Neural progenitor cell (in vitro differentiated cells): ENCODE measurements at regions not wholly inside any gene's neighbourhood (a gene's known extent, or its start where the extent isn't known, plus 50 kb on each side); places are given as distances from the start of the nearest gene placed in this dataset.

ENCODE experiments used
- EZH2 ChIP-seq: fragments of 200-600 bp; sonication (generic); IDR thresholded peaks from 2 replicates; pipeline ENCODE4 v1.6.1; 2017; ENCODE audit warnings: antibody characterized with exemption, mild to moderate bottlenecking, moderate library complexity
- EZH2phosphoT487 ChIP-seq: fragments of 200-600 bp; sonication (generic); IDR thresholded peaks from 2 replicates; pipeline ENCODE4 v1.6.1; 2017; ENCODE audit warnings: antibody characterized with exemption
- TF ChIP-seq, protein P1 (sequence below): fragments of 200-600 bp; sonication (generic); IDR thresholded peaks from 2 replicates; pipeline ENCODE4 v1.5.1; 2017; ENCODE audit warnings: antibody characterized with exemption, mild to moderate bottlenecking

DNA sequence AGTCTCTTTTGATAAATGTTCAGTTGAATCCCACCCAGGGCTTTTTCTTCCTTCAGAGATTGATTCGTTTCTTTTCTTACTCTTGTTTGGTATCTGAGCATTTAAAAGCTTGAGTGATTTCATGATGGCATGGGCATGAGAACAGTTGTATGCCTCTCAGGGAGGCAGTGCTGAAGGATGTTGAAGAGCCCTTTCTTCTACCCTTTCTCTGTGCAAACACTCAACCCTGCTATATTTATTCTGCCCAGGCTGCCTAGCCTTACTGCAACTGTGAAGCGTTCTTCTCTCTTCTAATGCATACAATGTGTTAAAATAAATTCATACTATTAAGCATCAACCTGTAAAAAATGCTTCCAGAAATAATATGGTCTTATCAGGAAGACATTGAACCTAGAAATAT lies 367.6 kb upstream of the LCORL start:
- TF ChIP-seq, protein P1, sequence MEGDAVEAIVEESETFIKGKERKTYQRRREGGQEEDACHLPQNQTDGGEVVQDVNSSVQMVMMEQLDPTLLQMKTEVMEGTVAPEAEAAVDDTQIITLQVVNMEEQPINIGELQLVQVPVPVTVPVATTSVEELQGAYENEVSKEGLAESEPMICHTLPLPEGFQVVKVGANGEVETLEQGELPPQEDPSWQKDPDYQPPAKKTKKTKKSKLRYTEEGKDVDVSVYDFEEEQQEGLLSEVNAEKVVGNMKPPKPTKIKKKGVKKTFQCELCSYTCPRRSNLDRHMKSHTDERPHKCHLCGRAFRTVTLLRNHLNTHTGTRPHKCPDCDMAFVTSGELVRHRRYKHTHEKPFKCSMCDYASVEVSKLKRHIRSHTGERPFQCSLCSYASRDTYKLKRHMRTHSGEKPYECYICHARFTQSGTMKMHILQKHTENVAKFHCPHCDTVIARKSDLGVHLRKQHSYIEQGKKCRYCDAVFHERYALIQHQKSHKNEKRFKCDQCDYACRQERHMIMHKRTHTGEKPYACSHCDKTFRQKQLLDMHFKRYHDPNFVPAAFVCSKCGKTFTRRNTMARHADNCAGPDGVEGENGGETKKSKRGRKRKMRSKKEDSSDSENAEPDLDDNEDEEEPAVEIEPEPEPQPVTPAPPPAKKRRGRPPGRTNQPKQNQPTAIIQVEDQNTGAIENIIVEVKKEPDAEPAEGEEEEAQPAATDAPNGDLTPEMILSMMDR = no peak
- TF ChIP-seq EZH2phosphoT487 = no peak
- no peak for TF ChIP-seq EZH2
